ENCODE measurements at regions not wholly inside any gene's neighbourhood (a gene's known extent, or its start where the extent isn't known, plus 50 kb on each side); places are given as distances from the start of the nearest gene placed in this dataset.

GRCh38 chr15:81500081-81500480, 126.1 kb upstream of the TMC3 start:
- TF ChIP-seq CTCF (IDR thresholded peaks at IDR 0.05), result no peak
- no peak for TF ChIP-seq POLR2A (IDR thresholded peaks at IDR 0.05)
- TF ChIP-seq EP300 (IDR thresholded peaks at IDR 0.05), result no peak
